Panc1 (cell line): ENCODE measurements at regions not wholly inside any gene's neighbourhood (a gene's known extent, or its start where the extent isn't known, plus 50 kb on each side); places are given as distances from the start of the nearest gene placed in this dataset.

Experiments
- POLR2AphosphoS5 ChIP-seq: IDR thresholded peaks from 2 replicates; pipeline ENCODE4 v1.6.1; 2012; ENCODE audit warnings: mild to moderate bottlenecking, low read depth, low read length, moderate library complexity
- TCF7L2 ChIP-seq: IDR thresholded peaks from 2 replicates; pipeline ENCODE4 v1.6.1; 2011; ENCODE audit warnings: mild to moderate bottlenecking, low read depth, low read length, inconsistent platforms
- TF ChIP-seq, protein P1 (sequence below): fragments of 450-650 bp; IDR thresholded peaks from 2 replicates; pipeline ENCODE4 v1.5.1; 2017; ENCODE audit warnings: mild to moderate bottlenecking

DNA sequence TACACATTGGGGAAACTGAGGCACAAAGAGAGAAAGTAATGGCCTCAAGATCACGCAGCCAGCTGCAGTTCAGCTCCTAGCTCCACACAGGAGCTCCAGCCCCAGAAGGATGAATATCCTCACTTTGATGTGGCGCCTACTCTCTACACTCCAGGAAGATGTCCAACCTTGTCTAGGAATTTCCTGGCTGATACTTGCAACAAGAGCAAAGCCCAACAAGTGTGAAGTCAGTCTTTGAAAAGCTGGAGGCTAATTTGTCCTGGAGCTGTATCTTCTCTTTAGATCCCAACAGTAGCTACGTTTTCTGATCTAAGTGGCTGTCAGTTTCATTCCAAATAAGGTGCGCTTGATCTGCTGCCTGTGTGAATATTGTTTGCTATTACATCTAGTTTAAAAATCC, 344.9 kb downstream of the PTPRU start:
- TF ChIP-seq, protein P1, sequence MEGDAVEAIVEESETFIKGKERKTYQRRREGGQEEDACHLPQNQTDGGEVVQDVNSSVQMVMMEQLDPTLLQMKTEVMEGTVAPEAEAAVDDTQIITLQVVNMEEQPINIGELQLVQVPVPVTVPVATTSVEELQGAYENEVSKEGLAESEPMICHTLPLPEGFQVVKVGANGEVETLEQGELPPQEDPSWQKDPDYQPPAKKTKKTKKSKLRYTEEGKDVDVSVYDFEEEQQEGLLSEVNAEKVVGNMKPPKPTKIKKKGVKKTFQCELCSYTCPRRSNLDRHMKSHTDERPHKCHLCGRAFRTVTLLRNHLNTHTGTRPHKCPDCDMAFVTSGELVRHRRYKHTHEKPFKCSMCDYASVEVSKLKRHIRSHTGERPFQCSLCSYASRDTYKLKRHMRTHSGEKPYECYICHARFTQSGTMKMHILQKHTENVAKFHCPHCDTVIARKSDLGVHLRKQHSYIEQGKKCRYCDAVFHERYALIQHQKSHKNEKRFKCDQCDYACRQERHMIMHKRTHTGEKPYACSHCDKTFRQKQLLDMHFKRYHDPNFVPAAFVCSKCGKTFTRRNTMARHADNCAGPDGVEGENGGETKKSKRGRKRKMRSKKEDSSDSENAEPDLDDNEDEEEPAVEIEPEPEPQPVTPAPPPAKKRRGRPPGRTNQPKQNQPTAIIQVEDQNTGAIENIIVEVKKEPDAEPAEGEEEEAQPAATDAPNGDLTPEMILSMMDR: no peak
- no peak for TF ChIP-seq POLR2AphosphoS5
- TF ChIP-seq TCF7L2: no peak
